ENCODE measurements at regions not wholly inside any gene's neighbourhood (a gene's known extent, or its start where the extent isn't known, plus 50 kb on each side); places are given as distances from the start of the nearest gene placed in this dataset.
"Not testable (repeated sequence)": the region's sequence is repeated elsewhere in the genome, so short reads cannot be mapped to it uniquely, and the experiment has no call there.

DNA sequence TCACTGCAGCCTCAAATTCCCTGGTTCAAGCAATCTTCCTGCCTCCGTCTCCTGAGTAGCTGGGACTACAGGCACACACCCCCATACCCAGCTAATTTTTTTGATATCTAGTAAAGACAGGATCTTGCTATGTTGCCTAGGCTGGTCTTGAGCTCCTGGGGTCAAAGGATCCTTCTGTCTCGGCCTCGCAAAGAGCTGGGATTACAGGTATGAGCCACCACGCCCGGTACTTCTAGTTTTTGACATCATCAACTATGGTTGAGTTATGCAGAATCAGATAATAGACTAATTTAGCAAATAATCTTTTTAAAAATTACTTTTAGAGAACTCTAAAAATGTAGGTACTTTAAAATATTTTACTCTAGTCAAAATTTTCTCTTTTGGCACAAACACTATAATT lies 166.2 kb downstream of the SOX4 start:
- TF ChIP-seq, protein P1, sequence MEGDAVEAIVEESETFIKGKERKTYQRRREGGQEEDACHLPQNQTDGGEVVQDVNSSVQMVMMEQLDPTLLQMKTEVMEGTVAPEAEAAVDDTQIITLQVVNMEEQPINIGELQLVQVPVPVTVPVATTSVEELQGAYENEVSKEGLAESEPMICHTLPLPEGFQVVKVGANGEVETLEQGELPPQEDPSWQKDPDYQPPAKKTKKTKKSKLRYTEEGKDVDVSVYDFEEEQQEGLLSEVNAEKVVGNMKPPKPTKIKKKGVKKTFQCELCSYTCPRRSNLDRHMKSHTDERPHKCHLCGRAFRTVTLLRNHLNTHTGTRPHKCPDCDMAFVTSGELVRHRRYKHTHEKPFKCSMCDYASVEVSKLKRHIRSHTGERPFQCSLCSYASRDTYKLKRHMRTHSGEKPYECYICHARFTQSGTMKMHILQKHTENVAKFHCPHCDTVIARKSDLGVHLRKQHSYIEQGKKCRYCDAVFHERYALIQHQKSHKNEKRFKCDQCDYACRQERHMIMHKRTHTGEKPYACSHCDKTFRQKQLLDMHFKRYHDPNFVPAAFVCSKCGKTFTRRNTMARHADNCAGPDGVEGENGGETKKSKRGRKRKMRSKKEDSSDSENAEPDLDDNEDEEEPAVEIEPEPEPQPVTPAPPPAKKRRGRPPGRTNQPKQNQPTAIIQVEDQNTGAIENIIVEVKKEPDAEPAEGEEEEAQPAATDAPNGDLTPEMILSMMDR (conservative IDR thresholded peaks at IDR 0.05) = no peak
- Histone ChIP-seq H4K20me1 (ENCODE audit: control insufficient read depth, insufficient read depth, insufficient read length) (no peaks in the 10 kb centered on the region), H2BK20ac (ENCODE audit: low read depth, low read length, poor library complexity, severe bottlenecking) (no peak overlapping the region), H3K18ac (ENCODE audit: insufficient read length, low read depth, low read length) (no peak overlapping the region), H4K8ac (replicated peaks; ENCODE audit: insufficient read length, low read depth, low read length) (no peak overlapping the region), H2AK5ac (ENCODE audit: insufficient read length, low read length) (no peak overlapping the region), H3K27ac (ENCODE audit: insufficient read length, low read depth, low read length) (no peak overlapping the region), H3K9me3 (ENCODE audit: control insufficient read depth, low read depth, low read length) (no peaks in the 10 kb centered on the region), H2AFZ (ENCODE audit: low read length) (no peak overlapping the region), H2BK12ac (ENCODE audit: insufficient read length, low read depth, low read length) (no peak overlapping the region), H4K91ac (ENCODE audit: insufficient read length, low read depth, low read length) (no peak overlapping the region), H3K4me2 (ENCODE audit: insufficient read depth, insufficient read length, low read length) (no peak overlapping the region), H3K79me1 (ENCODE audit: insufficient read depth, low read depth, low read length, poor library complexity, severe bottlenecking) (peaks cover 3% of the 10 kb centered on the region), H3K23ac (ENCODE audit: insufficient read length, low read depth, low read length) (no peak overlapping the region), H2BK15ac (ENCODE audit: low read depth, low read length) (no peak overlapping the region), H3K79me2 (ENCODE audit: insufficient read depth, low read length) (peaks cover 20% of the 10 kb centered on the region; the same call in 1 of the 2 replicates), H3K9ac (ENCODE audit: extremely low read depth, insufficient read length, low read length) (no peak overlapping the region), H3K56ac (ENCODE audit: insufficient read length, low read depth, low read length) (no peak overlapping the region), H2BK5ac (ENCODE audit: insufficient read length, low read length) (no peak overlapping the region), H3T11ph (ENCODE audit: low read length) (no peak overlapping the region), H3K14ac (ENCODE audit: insufficient read depth, low read length) (no peak overlapping the region), H2BK120ac (ENCODE audit: low read depth, low read length, poor library complexity, severe bottlenecking) (no peak overlapping the region), H4K5ac (ENCODE audit: insufficient read length, low read depth, low read length) (no peak overlapping the region), H3K27me3 (ENCODE audit: insufficient read depth, low read length) (no peaks in the 10 kb centered on the region), H3K4ac (ENCODE audit: low read depth, low read length) (no peak overlapping the region), H3K23me2 (ENCODE audit: insufficient read length, low read depth, low read length, poor library complexity, severe bottlenecking) (no peaks in the 10 kb centered on the region), H3K4me1 (ENCODE audit: insufficient read depth, low read length) (peaks cover 2% of the 10 kb centered on the region; the same call in 1 of the 2 replicates)
- Mint-ChIP-seq H3K9me3 (no peaks in the 10 kb centered on the region; a peak in 2 of 5 replicates), H3K27me3 (ENCODE audit: low read depth) (no peaks in the 10 kb centered on the region), H3K36me3 (ENCODE audit: insufficient read depth in 1 of 3, low read depth in 3 of 3) (peaks cover 43 to 52% (median 47%) of the 10 kb centered on the region in 3 experiments), H3K4me3 (no peak overlapping the region), H3K4me1 (peaks cover 8 to 10% of the 10 kb centered on the region in 2 experiments), H3K27ac (no peak overlapping the region)
- DNase-seq = no peak
- WGBS (ENCODE audit: extremely low coverage, insufficient read length, low lambda C conversion rate) = no CpG with 5 or more reads among the region's 5 CpGs

DNA sequence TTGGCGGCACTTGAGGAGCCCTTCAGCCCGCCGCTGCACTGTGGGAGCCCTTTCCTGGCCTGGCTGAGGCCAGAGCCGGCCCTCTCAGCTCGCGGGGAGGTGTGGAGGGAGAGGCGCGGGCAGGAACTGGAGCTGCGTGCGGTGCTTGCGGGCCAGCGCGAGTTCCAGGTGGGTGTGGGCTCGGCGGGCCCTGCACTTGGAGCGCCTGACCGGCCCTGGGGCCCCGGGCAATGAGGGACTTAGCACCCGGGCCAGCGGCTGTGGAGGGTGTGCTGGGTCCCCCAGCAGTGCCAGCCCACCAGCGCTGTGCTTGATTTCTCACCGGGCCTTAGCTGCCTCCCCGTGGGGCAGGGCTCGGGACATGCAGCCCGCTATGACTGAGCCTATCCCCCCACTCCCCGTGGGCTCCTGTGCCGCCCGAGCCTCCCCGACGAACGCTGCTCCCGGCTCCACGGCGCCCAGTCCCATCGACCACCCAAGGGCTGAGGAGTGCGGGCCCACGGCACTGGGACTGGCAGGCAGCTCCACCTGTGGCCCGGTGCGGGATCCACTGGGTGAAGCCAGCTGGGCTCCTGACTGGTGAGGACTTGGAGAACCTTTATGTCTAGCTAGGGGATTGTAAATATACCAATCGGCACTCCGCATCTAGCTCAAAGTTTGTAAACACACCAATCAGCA lies 167.6 kb downstream of the SOX4 start:
- H2BK12ac ChIP-seq (ENCODE audit: insufficient read length, low read depth, low read length); H3K9ac ChIP-seq (ENCODE audit: extremely low read depth, insufficient read length, low read length); H3K27ac ChIP-seq (ENCODE audit: insufficient read length, low read depth, low read length); H3T11ph ChIP-seq (ENCODE audit: low read length); H3K9me3 Mint-ChIP-seq; H2AK5ac ChIP-seq (ENCODE audit: insufficient read length, low read length); H4K91ac ChIP-seq (ENCODE audit: insufficient read length, low read depth, low read length); H2AFZ ChIP-seq (ENCODE audit: low read length); H4K5ac ChIP-seq (ENCODE audit: insufficient read length, low read depth, low read length); H2BK120ac ChIP-seq (ENCODE audit: low read depth, low read length, poor library complexity, severe bottlenecking); H4K8ac ChIP-seq (replicated peaks; ENCODE audit: insufficient read length, low read depth, low read length); H3K79me1 ChIP-seq (ENCODE audit: insufficient read depth, low read depth, low read length, poor library complexity, severe bottlenecking); H3K18ac ChIP-seq (ENCODE audit: insufficient read length, low read depth, low read length); H3K4me1 ChIP-seq (ENCODE audit: insufficient read depth, low read length); H3K4ac ChIP-seq (ENCODE audit: low read depth, low read length); H3K4me3 Mint-ChIP-seq; H3K27ac Mint-ChIP-seq; H3K9me3 ChIP-seq (ENCODE audit: control insufficient read depth, low read depth, low read length); H3K23me2 ChIP-seq (ENCODE audit: insufficient read length, low read depth, low read length, poor library complexity, severe bottlenecking); H3K23ac ChIP-seq (ENCODE audit: insufficient read length, low read depth, low read length); H2BK20ac ChIP-seq (ENCODE audit: low read depth, low read length, poor library complexity, severe bottlenecking); DNase-seq; H3K56ac ChIP-seq (ENCODE audit: insufficient read length, low read depth, low read length); H3K27me3 Mint-ChIP-seq (ENCODE audit: low read depth); H3K14ac ChIP-seq (ENCODE audit: insufficient read depth, low read length); H2BK5ac ChIP-seq (ENCODE audit: insufficient read length, low read length); H4K20me1 ChIP-seq (ENCODE audit: control insufficient read depth, insufficient read depth, insufficient read length); H3K4me2 ChIP-seq (ENCODE audit: insufficient read depth, insufficient read length, low read length); H2BK15ac ChIP-seq (ENCODE audit: low read depth, low read length); H3K27me3 ChIP-seq (ENCODE audit: insufficient read depth, low read length): not testable (repeated sequence)
- H3K36me3 Mint-ChIP-seq (ENCODE audit: insufficient read depth in 1 of 3, low read depth in 3 of 3) = peaks cover 37 to 45% (median 38%) of the 10 kb centered on the region in 3 experiments
- peaks cover 11 to 16% of the 10 kb centered on the region in 2 experiments for H3K4me1 Mint-ChIP-seq
- no CpG with 5 or more reads among the region's 41 CpGs for WGBS (ENCODE audit: extremely low coverage, insufficient read length, low lambda C conversion rate)
- H3K79me2 ChIP-seq (ENCODE audit: insufficient read depth, low read length) = peaks cover 15% of the 10 kb centered on the region; the same call in 1 of the 2 replicates
